ENCODE measurements at regions not wholly inside any gene's neighbourhood (a gene's known extent, or its start where the extent isn't known, plus 50 kb on each side); places are given as distances from the start of the nearest gene placed in this dataset.

- TF ChIP-seq, protein P1, sequence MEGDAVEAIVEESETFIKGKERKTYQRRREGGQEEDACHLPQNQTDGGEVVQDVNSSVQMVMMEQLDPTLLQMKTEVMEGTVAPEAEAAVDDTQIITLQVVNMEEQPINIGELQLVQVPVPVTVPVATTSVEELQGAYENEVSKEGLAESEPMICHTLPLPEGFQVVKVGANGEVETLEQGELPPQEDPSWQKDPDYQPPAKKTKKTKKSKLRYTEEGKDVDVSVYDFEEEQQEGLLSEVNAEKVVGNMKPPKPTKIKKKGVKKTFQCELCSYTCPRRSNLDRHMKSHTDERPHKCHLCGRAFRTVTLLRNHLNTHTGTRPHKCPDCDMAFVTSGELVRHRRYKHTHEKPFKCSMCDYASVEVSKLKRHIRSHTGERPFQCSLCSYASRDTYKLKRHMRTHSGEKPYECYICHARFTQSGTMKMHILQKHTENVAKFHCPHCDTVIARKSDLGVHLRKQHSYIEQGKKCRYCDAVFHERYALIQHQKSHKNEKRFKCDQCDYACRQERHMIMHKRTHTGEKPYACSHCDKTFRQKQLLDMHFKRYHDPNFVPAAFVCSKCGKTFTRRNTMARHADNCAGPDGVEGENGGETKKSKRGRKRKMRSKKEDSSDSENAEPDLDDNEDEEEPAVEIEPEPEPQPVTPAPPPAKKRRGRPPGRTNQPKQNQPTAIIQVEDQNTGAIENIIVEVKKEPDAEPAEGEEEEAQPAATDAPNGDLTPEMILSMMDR (IDR thresholded peaks at IDR 0.05; ENCODE audit: poor library complexity, severe bottlenecking) = no peak
- no peak overlapping the region for H3K27ac ChIP-seq (ENCODE audit: poor library complexity, severe bottlenecking)
- DNase-seq (ENCODE audit: low spot score) (no peak), ATAC-seq (ENCODE audit: low read depth) (no peak)
- no peak overlapping the region for H3K4me3 ChIP-seq (ENCODE audit: severe bottlenecking)
- no peaks in the 10 kb centered on the region for H3K27me3 ChIP-seq (ENCODE audit: insufficient read depth, poor library complexity, severe bottlenecking)
- H3K36me3 ChIP-seq (ENCODE audit: low read depth) = no peaks in the 10 kb centered on the region
- H3K9me3 ChIP-seq (ENCODE audit: severe bottlenecking) = no peaks in the 10 kb centered on the region
- H3K4me1 ChIP-seq (ENCODE audit: insufficient read depth, poor library complexity, severe bottlenecking) = no peaks in the 10 kb centered on the region
Measured at GRCh38 chr5:168017313-168017712, 274.1 kb upstream of the WWC1 start.

DNA sequence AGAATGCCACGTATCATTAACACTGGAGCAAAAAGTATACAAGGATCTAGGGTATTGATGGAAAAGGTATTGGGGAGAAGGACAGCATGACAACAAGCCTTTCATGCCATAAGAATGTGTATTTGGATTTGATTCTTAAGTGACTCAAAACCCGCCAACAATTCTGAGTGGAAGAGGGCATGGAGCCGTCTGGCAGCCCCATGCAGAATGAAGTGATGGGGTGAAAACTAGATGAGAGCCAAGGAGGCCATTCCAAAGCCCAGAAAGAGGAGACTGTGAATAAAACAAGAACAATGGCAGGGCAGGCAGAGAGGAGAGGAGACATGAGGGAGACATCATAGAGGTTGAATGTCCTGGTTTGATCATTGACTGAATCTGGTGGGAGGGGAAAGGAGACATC lies 272.3 kb upstream of the WWC1 start:
- DNase-seq (ENCODE audit: low spot score) = no peak
- TF ChIP-seq, protein P1 (IDR thresholded peaks at IDR 0.05; ENCODE audit: poor library complexity, severe bottlenecking) = no peak
- no peaks in the 10 kb centered on the region for H3K4me1 ChIP-seq (ENCODE audit: insufficient read depth, poor library complexity, severe bottlenecking)
- no peak for ATAC-seq (ENCODE audit: low read depth)
- no peaks in the 10 kb centered on the region for H3K27me3 ChIP-seq (ENCODE audit: insufficient read depth, poor library complexity, severe bottlenecking)
- H3K36me3 ChIP-seq (ENCODE audit: low read depth) = no peaks in the 10 kb centered on the region
- no peak overlapping the region for H3K27ac ChIP-seq (ENCODE audit: poor library complexity, severe bottlenecking)
- no peak overlapping the region for H3K4me3 ChIP-seq (ENCODE audit: severe bottlenecking)
- no peaks in the 10 kb centered on the region for H3K9me3 ChIP-seq (ENCODE audit: severe bottlenecking)

DNA sequence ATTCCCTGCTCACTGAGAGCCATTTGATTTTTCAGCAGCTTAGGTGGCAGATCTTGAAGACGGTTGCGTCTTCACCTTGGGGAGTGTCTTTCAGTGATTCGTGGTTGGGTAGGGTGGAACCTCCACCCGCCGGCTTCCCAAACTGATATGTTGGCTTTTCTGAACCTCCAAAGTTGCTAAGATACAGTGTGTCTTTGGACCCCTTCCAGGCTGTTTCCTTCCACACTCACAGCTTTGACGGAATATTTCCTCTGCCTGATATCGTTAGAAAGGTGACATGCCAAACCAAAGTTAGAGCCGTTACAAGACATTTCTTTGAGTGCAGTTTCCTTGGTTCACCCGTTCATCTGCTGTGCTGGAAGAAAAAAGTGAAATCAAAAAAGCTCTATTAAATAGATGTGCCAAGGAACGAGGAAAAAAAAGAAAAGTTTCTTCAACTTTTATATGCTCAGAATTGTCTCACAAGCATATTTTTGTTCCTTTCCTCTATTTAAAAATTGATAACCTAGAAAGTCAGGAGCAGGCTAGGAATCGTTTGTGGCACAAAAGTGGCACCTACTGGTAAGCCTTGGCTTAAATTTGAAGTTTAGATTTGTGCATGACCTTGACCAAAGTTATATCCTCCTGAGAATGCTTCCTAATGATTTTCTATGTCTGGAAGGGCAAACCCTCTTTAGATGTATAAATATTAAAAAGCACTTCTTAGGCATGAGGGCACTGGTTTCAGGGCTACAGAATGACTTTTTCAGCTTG lies 270.7 kb upstream of the WWC1 start:
- DNase-seq (ENCODE audit: low spot score) = no peak
- H3K27me3 ChIP-seq (ENCODE audit: insufficient read depth, poor library complexity, severe bottlenecking) = no peaks in the 10 kb centered on the region
- TF ChIP-seq, protein P1 (IDR thresholded peaks at IDR 0.05; ENCODE audit: poor library complexity, severe bottlenecking) = peak; percentile 87
- no peaks in the 10 kb centered on the region for H3K4me1 ChIP-seq (ENCODE audit: insufficient read depth, poor library complexity, severe bottlenecking)
- H3K36me3 ChIP-seq (ENCODE audit: low read depth) = no peaks in the 10 kb centered on the region
- no peaks in the 10 kb centered on the region for H3K9me3 ChIP-seq (ENCODE audit: severe bottlenecking)
- H3K27ac ChIP-seq (ENCODE audit: poor library complexity, severe bottlenecking) = no peak overlapping the region
- no peak overlapping the region for H3K4me3 ChIP-seq (ENCODE audit: severe bottlenecking)
- peak; percentile 53; the same call in 1 of the 3 replicates for ATAC-seq (ENCODE audit: low read depth)

DNA sequence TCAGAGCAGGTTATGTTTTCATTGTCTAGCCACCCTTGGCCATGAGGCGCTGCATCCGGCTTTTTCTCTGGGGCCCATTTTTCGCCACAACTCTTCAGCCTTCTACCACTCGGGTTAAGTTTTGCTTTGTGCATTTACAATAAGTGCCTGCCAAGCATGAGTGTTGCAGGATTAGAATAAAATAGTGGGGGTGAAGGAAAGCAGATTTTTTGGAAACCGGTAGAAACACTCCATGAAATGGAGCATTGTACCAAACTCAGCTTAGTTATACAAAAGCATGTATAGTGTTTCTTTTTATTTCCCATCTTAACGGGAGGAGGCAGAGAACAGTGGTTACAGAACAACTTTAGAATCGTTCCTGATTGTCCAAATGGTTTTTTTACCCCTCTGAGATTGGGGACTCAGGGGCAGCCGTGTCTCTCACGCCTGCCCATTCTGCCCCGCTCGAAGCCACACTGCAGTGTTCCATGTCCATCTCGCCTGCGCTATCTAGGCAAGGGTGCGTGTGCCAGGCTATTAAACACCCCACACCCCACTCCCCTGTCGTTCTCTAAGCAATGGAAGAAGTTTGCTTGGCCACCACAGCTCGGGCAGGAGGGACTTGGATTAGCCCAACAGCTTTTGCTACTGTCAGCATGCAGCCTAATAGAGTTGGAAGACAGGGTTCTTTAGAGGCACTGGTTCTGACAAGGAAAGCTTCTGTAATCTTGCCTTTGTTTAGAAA lies 268.8 kb upstream of the WWC1 start:
- Histone ChIP-seq H3K9me3 (ENCODE audit: severe bottlenecking) (no peaks in the 10 kb centered on the region), H3K27ac (ENCODE audit: poor library complexity, severe bottlenecking) (no peak overlapping the region), H3K27me3 (ENCODE audit: insufficient read depth, poor library complexity, severe bottlenecking) (no peaks in the 10 kb centered on the region), H3K36me3 (ENCODE audit: low read depth) (no peaks in the 10 kb centered on the region), H3K4me3 (ENCODE audit: severe bottlenecking) (no peak overlapping the region), H3K4me1 (ENCODE audit: insufficient read depth, poor library complexity, severe bottlenecking) (no peaks in the 10 kb centered on the region)
- no peak for DNase-seq (ENCODE audit: low spot score)
- TF ChIP-seq, protein P1 (IDR thresholded peaks at IDR 0.05; ENCODE audit: poor library complexity, severe bottlenecking) = no peak
- no peak for ATAC-seq (ENCODE audit: low read depth)

DNA sequence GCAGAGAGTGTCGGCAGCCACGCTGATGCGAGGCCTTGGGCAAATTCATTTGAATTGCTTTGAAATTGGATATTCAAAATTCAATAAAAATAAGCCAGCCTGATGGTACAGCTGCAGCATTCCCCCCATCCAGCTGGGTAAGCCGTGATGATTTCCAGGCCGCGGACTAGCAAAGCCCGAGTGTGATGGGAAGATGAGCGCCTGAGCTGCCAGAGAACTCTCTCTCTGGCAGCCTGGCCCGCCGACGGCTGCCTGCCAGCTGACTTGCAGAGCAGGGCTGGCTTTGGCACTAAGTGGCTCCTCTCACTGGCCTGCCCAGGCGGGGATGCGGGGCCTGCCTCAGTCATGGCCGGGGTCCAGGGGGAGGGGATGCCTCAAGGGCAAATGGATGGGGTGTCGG lies 268.3 kb upstream of the WWC1 start:
- Histone ChIP-seq H3K4me3 (ENCODE audit: severe bottlenecking) (no peak overlapping the region), H3K36me3 (ENCODE audit: low read depth) (no peaks in the 10 kb centered on the region), H3K27me3 (ENCODE audit: insufficient read depth, poor library complexity, severe bottlenecking) (no peaks in the 10 kb centered on the region), H3K4me1 (ENCODE audit: insufficient read depth, poor library complexity, severe bottlenecking) (no peaks in the 10 kb centered on the region), H3K9me3 (ENCODE audit: severe bottlenecking) (no peaks in the 10 kb centered on the region), H3K27ac (ENCODE audit: poor library complexity, severe bottlenecking) (no peak overlapping the region)
- no peak for DNase-seq (ENCODE audit: low spot score)
- no peak for ATAC-seq (ENCODE audit: low read depth)
- TF ChIP-seq, protein P1 (IDR thresholded peaks at IDR 0.05; ENCODE audit: poor library complexity, severe bottlenecking) = no peak
